HK-2 (cell line): ENCODE measurements at regions not wholly inside any gene's neighbourhood (a gene's known extent, or its start where the extent isn't known, plus 50 kb on each side); places are given as distances from the start of the nearest gene placed in this dataset.

ENCODE experiments used
- DNase-seq: peaks from one replicate; pipeline ENCODE4 v3.0.0-alpha.2; 2018; ENCODE audit not compliant: unreplicated experiment

GRCh38 chr3:153072382-153072781 lies 89.6 kb upstream of the RAP2B start:
- no peak for DNase-seq

GRCh38 chr3:153072856-153073255 lies 89.2 kb upstream of the RAP2B start:
- DNase-seq, result no peak

GRCh38 chr3:153073636-153074035 lies 88.4 kb upstream of the RAP2B start:
- DNase-seq, result no peak

- DNase-seq, result no peak
Measured at GRCh38 chr3:153078826-153079225, 83.2 kb upstream of the RAP2B start.

- DNase-seq, result no peak
Measured at GRCh38 chr3:153079386-153079785, 82.6 kb upstream of the RAP2B start.

GRCh38 chr3:153080778-153081240 lies 81.2 kb upstream of the RAP2B start:
- DNase-seq, result no peak

GRCh38 chr3:153084431-153084830 lies 77.6 kb upstream of the RAP2B start:
- no peak for DNase-seq

- DNase-seq, result no peak
Measured at GRCh38 chr3:153087595-153088566, 74.1 kb upstream of the RAP2B start.

GRCh38 chr3:153089620-153090019 lies 72.4 kb upstream of the RAP2B start:
- no peak for DNase-seq

GRCh38 chr3:153090973-153091372 lies 71.1 kb upstream of the RAP2B start:
- no peak for DNase-seq

GRCh38 chr3:153093629-153094028 lies 68.4 kb upstream of the RAP2B start:
- DNase-seq, result no peak

GRCh38 chr3:153094386-153094785 lies 67.6 kb upstream of the RAP2B start:
- DNase-seq, result no peak

- no peak for DNase-seq
Measured at GRCh38 chr3:153095441-153095840, 66.6 kb upstream of the RAP2B start.

GRCh38 chr3:153096731-153097131 lies 65.3 kb upstream of the RAP2B start:
- no peak for DNase-seq

GRCh38 chr3:153097213-153097612 lies 64.8 kb upstream of the RAP2B start:
- no peak for DNase-seq

GRCh38 chr3:153099131-153099530 lies 62.9 kb upstream of the RAP2B start:
- no peak for DNase-seq

- no peak for DNase-seq
Measured at GRCh38 chr3:153103406-153103945, 58.5 kb upstream of the RAP2B start.

- no peak for DNase-seq
Measured at GRCh38 chr3:153110041-153110440, 52.0 kb upstream of the RAP2B start.

GRCh38 chr3:153111016-153111415 lies 51.0 kb upstream of the RAP2B start:
- DNase-seq, result no peak
